ENCODE measurements at regions not wholly inside any gene's neighbourhood (a gene's known extent, or its start where the extent isn't known, plus 50 kb on each side); places are given as distances from the start of the nearest gene placed in this dataset.

GRCh38 chr15:31456354-31457060 is 129.9 kb downstream of the KLF13 start:
- no peak overlapping the region for H3K4me3 ChIP-seq (ENCODE audit: low read length)
- no CpG with 5 or more reads among the region's 8 CpGs for WGBS (ENCODE audit: insufficient coverage, insufficient read length)
- no peaks in the 10 kb centered on the region for H3K9me3 ChIP-seq (ENCODE audit: control insufficient read depth, insufficient read depth, low read length)
- no peak for DNase-seq (ENCODE audit: low read depth, low spot score)
- H3K36me3 ChIP-seq (ENCODE audit: control insufficient read depth, insufficient read depth, low read length), result no peaks in the 10 kb centered on the region
- no peaks in the 10 kb centered on the region for H3K27me3 ChIP-seq (ENCODE audit: control insufficient read depth, insufficient read depth, low read length)
- peaks cover 1% of the 10 kb centered on the region; the same call in 1 of the 2 replicates for H3K4me1 ChIP-seq (ENCODE audit: control insufficient read depth, insufficient read depth, low read length)
- H3K27ac ChIP-seq (ENCODE audit: low read length), result no peak overlapping the region

GRCh38 chr15:31457161-31457560 is 130.5 kb downstream of the KLF13 start:
- Histone ChIP-seq H3K9me3 (ENCODE audit: control insufficient read depth, insufficient read depth, low read length) (no peaks in the 10 kb centered on the region), H3K36me3 (ENCODE audit: control insufficient read depth, insufficient read depth, low read length) (no peaks in the 10 kb centered on the region), H3K27me3 (ENCODE audit: control insufficient read depth, insufficient read depth, low read length) (no peaks in the 10 kb centered on the region), H3K4me1 (ENCODE audit: control insufficient read depth, insufficient read depth, low read length) (peaks cover 1% of the 10 kb centered on the region; the same call in 1 of the 2 replicates), H3K4me3 (ENCODE audit: low read length) (no peak overlapping the region), H3K27ac (ENCODE audit: low read length) (no peak overlapping the region)
- no CpG with 5 or more reads among the region's 5 CpGs for WGBS (ENCODE audit: insufficient coverage, insufficient read length)
- DNase-seq (ENCODE audit: low read depth, low spot score), result no peak

GRCh38 chr15:31457631-31458526 is 131.2 kb downstream of the KLF13 start:
- H3K36me3 ChIP-seq (ENCODE audit: control insufficient read depth, insufficient read depth, low read length), result no peaks in the 10 kb centered on the region
- H3K4me1 ChIP-seq (ENCODE audit: control insufficient read depth, insufficient read depth, low read length), result peaks cover 1% of the 10 kb centered on the region; the same call in 1 of the 2 replicates
- H3K4me3 ChIP-seq (ENCODE audit: low read length), result no peak overlapping the region
- H3K27ac ChIP-seq (ENCODE audit: low read length), result no peak overlapping the region
- WGBS (ENCODE audit: insufficient coverage, insufficient read length), result no CpG with 5 or more reads among the region's 11 CpGs
- H3K9me3 ChIP-seq (ENCODE audit: control insufficient read depth, insufficient read depth, low read length), result no peaks in the 10 kb centered on the region
- H3K27me3 ChIP-seq (ENCODE audit: control insufficient read depth, insufficient read depth, low read length), result no peaks in the 10 kb centered on the region
- no peak for DNase-seq (ENCODE audit: low read depth, low spot score)

- no peaks in the 10 kb centered on the region for H3K9me3 ChIP-seq (ENCODE audit: control insufficient read depth, insufficient read depth, low read length)
- no peaks in the 10 kb centered on the region for H3K27me3 ChIP-seq (ENCODE audit: control insufficient read depth, insufficient read depth, low read length)
- DNase-seq (ENCODE audit: low read depth, low spot score), result no peak
- H3K27ac ChIP-seq (ENCODE audit: low read length), result no peak overlapping the region
- no peak overlapping the region for H3K4me3 ChIP-seq (ENCODE audit: low read length)
- no peaks in the 10 kb centered on the region for H3K36me3 ChIP-seq (ENCODE audit: control insufficient read depth, insufficient read depth, low read length)
- peaks cover 1% of the 10 kb centered on the region; the same call in 1 of the 2 replicates for H3K4me1 ChIP-seq (ENCODE audit: control insufficient read depth, insufficient read depth, low read length)
- no CpG with 5 or more reads among the region's 9 CpGs for WGBS (ENCODE audit: insufficient coverage, insufficient read length)
Observed at GRCh38 chr15:31458596-31459399, 132.2 kb downstream of the KLF13 start.

- H3K4me1 ChIP-seq (ENCODE audit: control insufficient read depth, insufficient read depth, low read length), result peaks cover 1% of the 10 kb centered on the region; the same call in 1 of the 2 replicates
- no peaks in the 10 kb centered on the region for H3K27me3 ChIP-seq (ENCODE audit: control insufficient read depth, insufficient read depth, low read length)
- no peak overlapping the region for H3K4me3 ChIP-seq (ENCODE audit: low read length)
- no peak overlapping the region for H3K27ac ChIP-seq (ENCODE audit: low read length)
- DNase-seq (ENCODE audit: low read depth, low spot score), result no peak
- H3K9me3 ChIP-seq (ENCODE audit: control insufficient read depth, insufficient read depth, low read length), result no peaks in the 10 kb centered on the region
- no CpG with 5 or more reads among the region's 1 CpG for WGBS (ENCODE audit: insufficient coverage, insufficient read length)
- H3K36me3 ChIP-seq (ENCODE audit: control insufficient read depth, insufficient read depth, low read length), result no peaks in the 10 kb centered on the region
Observed at GRCh38 chr15:31459400-31459748, 132.7 kb downstream of the KLF13 start.

GRCh38 chr15:31461375-31461774 is 134.7 kb downstream of the KLF13 start:
- H3K9me3 ChIP-seq (ENCODE audit: control insufficient read depth, insufficient read depth, low read length), result no peaks in the 10 kb centered on the region
- DNase-seq (ENCODE audit: low read depth, low spot score), result no peak
- no peaks in the 10 kb centered on the region for H3K27me3 ChIP-seq (ENCODE audit: control insufficient read depth, insufficient read depth, low read length)
- no peak overlapping the region for H3K4me3 ChIP-seq (ENCODE audit: low read length)
- no CpG with 5 or more reads among the region's 5 CpGs for WGBS (ENCODE audit: insufficient coverage, insufficient read length)
- H3K4me1 ChIP-seq (ENCODE audit: control insufficient read depth, insufficient read depth, low read length), result peaks cover 1% of the 10 kb centered on the region; the same call in 1 of the 2 replicates
- no peak overlapping the region for H3K27ac ChIP-seq (ENCODE audit: low read length)
- H3K36me3 ChIP-seq (ENCODE audit: control insufficient read depth, insufficient read depth, low read length), result no peaks in the 10 kb centered on the region

GRCh38 chr15:31461911-31462480 is 135.4 kb downstream of the KLF13 start:
- Histone ChIP-seq H3K27me3 (ENCODE audit: control insufficient read depth, insufficient read depth, low read length) (no peaks in the 10 kb centered on the region), H3K4me3 (ENCODE audit: low read length) (no peak overlapping the region), H3K27ac (ENCODE audit: low read length) (no peak overlapping the region), H3K36me3 (ENCODE audit: control insufficient read depth, insufficient read depth, low read length) (no peaks in the 10 kb centered on the region), H3K4me1 (ENCODE audit: control insufficient read depth, insufficient read depth, low read length) (peaks cover 1% of the 10 kb centered on the region; the same call in 1 of the 2 replicates), H3K9me3 (ENCODE audit: control insufficient read depth, insufficient read depth, low read length) (no peaks in the 10 kb centered on the region)
- no peak for DNase-seq (ENCODE audit: low read depth, low spot score)
- no CpG with 5 or more reads among the region's 9 CpGs for WGBS (ENCODE audit: insufficient coverage, insufficient read length)

GRCh38 chr15:31463521-31464102 is 137.0 kb downstream of the KLF13 start:
- H3K4me1 ChIP-seq (ENCODE audit: control insufficient read depth, insufficient read depth, low read length), result no peaks in the 10 kb centered on the region
- no peak overlapping the region for H3K27ac ChIP-seq (ENCODE audit: low read length)
- H3K4me3 ChIP-seq (ENCODE audit: low read length), result no peak overlapping the region
- H3K36me3 ChIP-seq (ENCODE audit: control insufficient read depth, insufficient read depth, low read length), result no peaks in the 10 kb centered on the region
- H3K27me3 ChIP-seq (ENCODE audit: control insufficient read depth, insufficient read depth, low read length), result no peaks in the 10 kb centered on the region
- H3K9me3 ChIP-seq (ENCODE audit: control insufficient read depth, insufficient read depth, low read length), result no peaks in the 10 kb centered on the region
- no peak for DNase-seq (ENCODE audit: low read depth, low spot score)
- no CpG with 5 or more reads among the region's 8 CpGs for WGBS (ENCODE audit: insufficient coverage, insufficient read length)

GRCh38 chr15:31464216-31465082 is 137.8 kb downstream of the KLF13 start:
- no CpG with 5 or more reads among the region's 13 CpGs for WGBS (ENCODE audit: insufficient coverage, insufficient read length)
- H3K36me3 ChIP-seq (ENCODE audit: control insufficient read depth, insufficient read depth, low read length), result no peaks in the 10 kb centered on the region
- no peaks in the 10 kb centered on the region for H3K27me3 ChIP-seq (ENCODE audit: control insufficient read depth, insufficient read depth, low read length)
- no peak for DNase-seq (ENCODE audit: low read depth, low spot score)
- no peak overlapping the region for H3K27ac ChIP-seq (ENCODE audit: low read length)
- no peaks in the 10 kb centered on the region for H3K4me1 ChIP-seq (ENCODE audit: control insufficient read depth, insufficient read depth, low read length)
- H3K4me3 ChIP-seq (ENCODE audit: low read length), result no peak overlapping the region
- H3K9me3 ChIP-seq (ENCODE audit: control insufficient read depth, insufficient read depth, low read length), result no peaks in the 10 kb centered on the region

Data from iPS DF 6.9 (cell line).